ENCODE measurements at regions not wholly inside any gene's neighbourhood (a gene's known extent, or its start where the extent isn't known, plus 50 kb on each side); places are given as distances from the start of the nearest gene placed in this dataset.
"Not testable (repeated sequence)": the region's sequence is repeated elsewhere in the genome, so short reads cannot be mapped to it uniquely, and the experiment has no call there.

- DNase-seq (ENCODE audit: low spot score); H3K9me3 ChIP-seq; H3K36me3 ChIP-seq; H3K27ac ChIP-seq; ATAC-seq (ENCODE audit: insufficient number of reproducible peaks, low FRiP score, low read depth); H3K4me1 ChIP-seq (ENCODE audit: control insufficient read depth in 1 of 2, low read depth in 2 of 2); H3K4me3 ChIP-seq; H3K27me3 ChIP-seq (replicated peaks; ENCODE audit: insufficient read depth): not testable (repeated sequence)
Measured at GRCh38 chr14:27833001-27833400, 933.6 kb upstream of the FOXG1 start.

- ATAC-seq (ENCODE audit: insufficient number of reproducible peaks, low FRiP score, low read depth): no peak
- Histone ChIP-seq H3K36me3 (no peaks in the 10 kb centered on the region), H3K4me3 (no peak overlapping the region), H3K27me3 (replicated peaks; ENCODE audit: insufficient read depth) (no peaks in the 10 kb centered on the region), H3K9me3 (no peaks in the 10 kb centered on the region), H3K27ac (no peak overlapping the region), H3K4me1 (ENCODE audit: control insufficient read depth in 1 of 2, low read depth in 2 of 2) (no peaks in the 10 kb centered on the region)
- TF ChIP-seq, protein P1, sequence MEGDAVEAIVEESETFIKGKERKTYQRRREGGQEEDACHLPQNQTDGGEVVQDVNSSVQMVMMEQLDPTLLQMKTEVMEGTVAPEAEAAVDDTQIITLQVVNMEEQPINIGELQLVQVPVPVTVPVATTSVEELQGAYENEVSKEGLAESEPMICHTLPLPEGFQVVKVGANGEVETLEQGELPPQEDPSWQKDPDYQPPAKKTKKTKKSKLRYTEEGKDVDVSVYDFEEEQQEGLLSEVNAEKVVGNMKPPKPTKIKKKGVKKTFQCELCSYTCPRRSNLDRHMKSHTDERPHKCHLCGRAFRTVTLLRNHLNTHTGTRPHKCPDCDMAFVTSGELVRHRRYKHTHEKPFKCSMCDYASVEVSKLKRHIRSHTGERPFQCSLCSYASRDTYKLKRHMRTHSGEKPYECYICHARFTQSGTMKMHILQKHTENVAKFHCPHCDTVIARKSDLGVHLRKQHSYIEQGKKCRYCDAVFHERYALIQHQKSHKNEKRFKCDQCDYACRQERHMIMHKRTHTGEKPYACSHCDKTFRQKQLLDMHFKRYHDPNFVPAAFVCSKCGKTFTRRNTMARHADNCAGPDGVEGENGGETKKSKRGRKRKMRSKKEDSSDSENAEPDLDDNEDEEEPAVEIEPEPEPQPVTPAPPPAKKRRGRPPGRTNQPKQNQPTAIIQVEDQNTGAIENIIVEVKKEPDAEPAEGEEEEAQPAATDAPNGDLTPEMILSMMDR (IDR thresholded peaks at IDR 0.05): no peak
- no peak for DNase-seq (ENCODE audit: low spot score)
Measured at GRCh38 chr14:27836386-27836785, 930.2 kb upstream of the FOXG1 start.

DNA sequence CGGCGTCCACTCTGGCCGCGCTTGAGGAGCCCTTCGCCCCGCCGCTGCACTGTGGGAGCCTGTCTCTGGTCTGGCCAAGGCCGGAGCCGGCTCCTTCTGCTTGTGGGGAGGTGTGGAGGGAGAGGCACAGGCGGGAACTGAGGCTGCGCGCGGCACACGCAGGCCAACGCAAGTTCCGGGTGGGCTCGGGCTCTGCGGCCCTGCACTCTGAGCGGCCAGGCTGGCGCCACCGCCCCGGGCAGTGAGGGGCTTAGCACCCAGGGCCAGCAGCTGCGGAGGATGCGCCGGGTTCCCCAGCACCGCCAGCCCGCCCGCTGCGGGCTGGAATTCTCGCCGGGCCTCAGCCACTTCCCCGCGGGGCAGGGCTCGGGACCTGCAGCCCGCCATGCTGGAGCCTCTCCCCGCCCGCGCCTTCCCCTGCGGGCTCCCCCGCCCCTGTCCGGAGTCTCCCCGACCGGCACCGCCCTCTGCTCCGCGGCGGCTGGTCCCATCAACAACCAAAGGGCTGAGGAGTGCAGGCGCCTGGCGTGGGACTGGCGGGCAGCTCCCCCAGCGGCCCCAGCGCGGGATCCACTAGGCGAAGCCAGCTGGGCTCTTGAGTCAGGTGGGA is 921.2 kb upstream of the FOXG1 start:
- no peak overlapping the region for H3K27ac ChIP-seq
- no peak for DNase-seq (ENCODE audit: low spot score)
- ATAC-seq (ENCODE audit: insufficient number of reproducible peaks, low FRiP score, low read depth): no peak
- no peaks in the 10 kb centered on the region for H3K27me3 ChIP-seq (replicated peaks; ENCODE audit: insufficient read depth)
- no peaks in the 10 kb centered on the region for H3K36me3 ChIP-seq
- no peaks in the 10 kb centered on the region for H3K9me3 ChIP-seq
- no peak overlapping the region for H3K4me3 ChIP-seq
- no peaks in the 10 kb centered on the region for H3K4me1 ChIP-seq (ENCODE audit: control insufficient read depth in 1 of 2, low read depth in 2 of 2)
- TF ChIP-seq, protein P1 (IDR thresholded peaks at IDR 0.05): no peak

DNA sequence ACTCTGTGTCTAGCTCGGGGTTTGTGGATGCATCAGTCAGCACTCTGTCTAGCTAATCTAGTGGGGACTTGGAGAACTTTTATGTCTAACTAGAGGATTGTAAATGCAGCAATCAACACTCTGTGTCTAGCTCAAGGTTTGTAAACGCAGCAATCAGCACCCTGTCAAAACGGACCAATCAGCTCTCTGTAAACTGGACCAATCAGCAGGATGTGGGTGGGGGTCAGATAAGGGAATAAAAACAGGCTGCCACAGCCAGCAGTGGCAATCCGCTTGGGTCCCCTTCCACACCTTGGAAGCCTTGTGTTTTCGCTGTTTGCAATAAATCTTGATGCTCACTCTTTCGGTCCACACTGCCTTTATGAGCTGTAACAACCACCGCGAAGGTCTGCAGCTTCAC is 920.7 kb upstream of the FOXG1 start:
- no peaks in the 10 kb centered on the region for H3K9me3 ChIP-seq
- H3K27ac ChIP-seq: no peak overlapping the region
- H3K27me3 ChIP-seq (replicated peaks; ENCODE audit: insufficient read depth): no peaks in the 10 kb centered on the region
- H3K4me1 ChIP-seq (ENCODE audit: control insufficient read depth in 1 of 2, low read depth in 2 of 2): no peaks in the 10 kb centered on the region
- H3K4me3 ChIP-seq: no peak overlapping the region
- TF ChIP-seq, protein P1 (IDR thresholded peaks at IDR 0.05): no peak
- ATAC-seq (ENCODE audit: insufficient number of reproducible peaks, low FRiP score, low read depth) (no peak), DNase-seq (ENCODE audit: low spot score) (no peak)
- no peaks in the 10 kb centered on the region for H3K36me3 ChIP-seq

DNA sequence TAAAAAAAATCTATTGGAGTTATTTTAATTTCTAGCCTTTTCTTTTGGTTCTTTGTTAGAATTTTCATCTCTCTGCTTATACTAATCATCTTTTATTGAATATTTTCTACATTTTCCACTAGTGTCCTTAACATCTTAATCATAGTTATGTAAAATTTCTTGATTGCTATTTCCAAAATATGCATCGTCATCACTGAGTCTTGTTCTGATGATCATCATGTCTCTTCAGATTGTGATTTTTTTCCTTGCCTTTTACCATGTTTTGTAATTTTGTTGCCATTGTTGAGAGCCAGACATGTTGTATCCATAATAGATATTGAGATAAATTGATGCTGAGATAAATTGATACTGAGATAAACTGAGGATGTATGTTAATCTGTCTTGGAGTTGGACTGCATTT is 919.1 kb upstream of the FOXG1 start:
- not testable (repeated sequence) for ATAC-seq (ENCODE audit: insufficient number of reproducible peaks, low FRiP score, low read depth); H3K27ac ChIP-seq; H3K27me3 ChIP-seq (replicated peaks; ENCODE audit: insufficient read depth); H3K4me3 ChIP-seq; H3K36me3 ChIP-seq; H3K9me3 ChIP-seq; DNase-seq (ENCODE audit: low spot score); H3K4me1 ChIP-seq (ENCODE audit: control insufficient read depth in 1 of 2, low read depth in 2 of 2)

- not testable (repeated sequence) for H3K27me3 ChIP-seq (replicated peaks; ENCODE audit: insufficient read depth); DNase-seq (ENCODE audit: low spot score); H3K9me3 ChIP-seq; H3K27ac ChIP-seq; H3K4me1 ChIP-seq (ENCODE audit: control insufficient read depth in 1 of 2, low read depth in 2 of 2); H3K4me3 ChIP-seq; H3K36me3 ChIP-seq; ATAC-seq (ENCODE audit: insufficient number of reproducible peaks, low FRiP score, low read depth)
Measured at GRCh38 chr14:27849193-27849592, 917.4 kb upstream of the FOXG1 start.

GRCh38 chr14:27862684-27863083 is 903.9 kb upstream of the FOXG1 start:
- Histone ChIP-seq H3K27me3 (replicated peaks; ENCODE audit: insufficient read depth) (no peaks in the 10 kb centered on the region), H3K27ac (no peak overlapping the region), H3K4me3 (no peak overlapping the region), H3K36me3 (no peaks in the 10 kb centered on the region), H3K9me3 (no peaks in the 10 kb centered on the region), H3K4me1 (ENCODE audit: control insufficient read depth in 1 of 2, low read depth in 2 of 2) (no peaks in the 10 kb centered on the region)
- TF ChIP-seq, protein P1 (IDR thresholded peaks at IDR 0.05): no peak
- no peak for ATAC-seq (ENCODE audit: insufficient number of reproducible peaks, low FRiP score, low read depth)
- DNase-seq (ENCODE audit: low spot score): no peak
